OCI-LY1 (cell line): ENCODE measurements at regions not wholly inside any gene's neighbourhood (a gene's known extent, or its start where the extent isn't known, plus 50 kb on each side); places are given as distances from the start of the nearest gene placed in this dataset.

Experiments
- CTCF ChIP-seq: fragments of 200-600 bp; sonication (generic), shearing (Covaris generic); IDR thresholded peaks from 2 replicates; pipeline ENCODE4 v1.5.1; 2017; ENCODE audit warnings: mild to moderate bottlenecking, antibody characterized with exemption, low read length, moderate library complexity, mixed read lengths
- EZH2 ChIP-seq: fragments of 200-600 bp; sonication (generic), shearing (Covaris generic); IDR thresholded peaks from 2 replicates; pipeline ENCODE4 v1.8.0; 2017; ENCODE audit warnings: borderline replicate concordance, mixed run types, mild to moderate bottlenecking, antibody characterized with exemption, low read length, moderate library complexity, mixed read lengths

GRCh38 chr22:48645766-48646165, 1181.9 kb downstream of the BRD1 start:
- TF ChIP-seq CTCF (no peak), EZH2 (no peak)
